ENCODE measurements at regions not wholly inside any gene's neighbourhood (a gene's known extent, or its start where the extent isn't known, plus 50 kb on each side); places are given as distances from the start of the nearest gene placed in this dataset.
A peak's percentile ranks its signal among the peaks of the same experiment; 100 is the strongest.

DNA sequence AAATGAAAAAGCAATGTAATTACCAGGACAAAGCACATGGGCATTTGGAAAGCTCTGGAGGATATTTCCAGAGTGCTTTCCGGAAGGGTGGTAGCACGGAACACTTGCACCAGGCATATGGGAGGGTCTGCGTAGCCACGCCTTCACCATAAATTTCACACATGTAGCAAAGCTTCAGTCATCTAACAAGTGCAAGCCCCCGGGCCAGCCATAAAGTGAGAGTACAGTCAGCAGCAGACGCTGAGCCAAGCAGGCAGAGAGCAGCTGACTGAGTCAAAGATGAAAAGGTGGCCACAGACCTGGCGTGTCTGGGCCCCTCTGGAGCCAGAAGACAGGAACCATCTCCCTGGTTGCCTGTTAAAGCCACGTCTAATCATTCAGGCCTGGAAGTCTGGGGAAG lies 130.6 kb downstream of the SEC14L1 start:
- no peak overlapping the region for H2AFZ ChIP-seq (ENCODE audit: low read depth, low read length)
- H3K9ac ChIP-seq (ENCODE audit: insufficient read depth in 1 of 2, low read depth in 2 of 2, low read length in 2 of 2): 0 out of 4 replicates have a peak overlapping the region, but pooled peaks of 1 of the 2 experiments have one; percentile 7
- no peak overlapping the region for H3K4me3 ChIP-seq
- peaks cover 0 to 8% of the 10 kb centered on the region in 2 experiments; a peak in 3 of 5 replicates for H3K4me1 ChIP-seq (replicated peaks in 1 of 2; ENCODE audit: control insufficient read depth in 2 of 2, insufficient read depth in 2 of 2, low read length in 2 of 2)
- WGBS (ENCODE audit: insufficient coverage, low coverage, missing lambda C conversion rate): 36% methylated on average over 8 of the region's 8 CpGs
- H3K27me3 ChIP-seq (ENCODE audit: control insufficient read depth in 2 of 2, insufficient read depth in 2 of 2, low read length in 2 of 2): peaks cover 0 to 6% of the 10 kb centered on the region in 2 experiments; a peak in 1 of 5 replicates
- H3K4me2 ChIP-seq (ENCODE audit: insufficient read depth, low read length): no peak overlapping the region
- no peaks in the 10 kb centered on the region for H3K36me3 ChIP-seq (ENCODE audit: control insufficient read depth, insufficient read depth, low read length)
- no peak for ATAC-seq
- no peak overlapping the region for H3K27ac ChIP-seq (ENCODE audit: extremely low read depth, low read depth, low read length)
- FAIRE-seq: no peak
- DNase-seq (ENCODE audit: extremely low read depth in 1 of 4, low spot score in 3 of 4): no peak
- no TSS peak for BruUV-seq (replicated peaks)
- H4K20me1 ChIP-seq (replicated peaks; ENCODE audit: control insufficient read depth, insufficient read depth, low read length): no peaks in the 10 kb centered on the region
- CTCF ChIA-PET (ENCODE audit: low intra/inter-chr PET ratio): no interaction called here
- POLR2A ChIA-PET: interaction anchor here (0.7 kb wide), 1 partner anchor 37 kb away, joined by 3 read pairs; no protein-coding TSS in a partner anchor
- intact Hi-C loops (cut with micrococcal nuclease): no loop called here
- H3K79me2 ChIP-seq (ENCODE audit: control insufficient read depth, insufficient read depth, low read length): no peaks in the 10 kb centered on the region
- 0 out of 2 replicates have a peak, but pooled peaks cover 3% of the 10 kb centered on the region for H3K9me3 ChIP-seq (replicated peaks; ENCODE audit: control insufficient read depth, insufficient read depth, low read depth, low read length)
- in situ Hi-C loops (cut with MboI): no loop called here
- H3K9me1 ChIP-seq (ENCODE audit: control insufficient read depth, insufficient read depth, low read length): no peaks in the 10 kb centered on the region
- TF ChIP-seq, protein P1, sequence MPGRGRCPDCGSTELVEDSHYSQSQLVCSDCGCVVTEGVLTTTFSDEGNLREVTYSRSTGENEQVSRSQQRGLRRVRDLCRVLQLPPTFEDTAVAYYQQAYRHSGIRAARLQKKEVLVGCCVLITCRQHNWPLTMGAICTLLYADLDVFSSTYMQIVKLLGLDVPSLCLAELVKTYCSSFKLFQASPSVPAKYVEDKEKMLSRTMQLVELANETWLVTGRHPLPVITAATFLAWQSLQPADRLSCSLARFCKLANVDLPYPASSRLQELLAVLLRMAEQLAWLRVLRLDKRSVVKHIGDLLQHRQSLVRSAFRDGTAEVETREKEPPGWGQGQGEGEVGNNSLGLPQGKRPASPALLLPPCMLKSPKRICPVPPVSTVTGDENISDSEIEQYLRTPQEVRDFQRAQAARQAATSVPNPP (IDR thresholded peaks at IDR 0.05; ENCODE audit: borderline replicate concordance, insufficient read depth, insufficient read length): no peak
- TF ChIP-seq SMAD4 (CRISPR knock-in tag; conservative IDR thresholded peaks at IDR 0.05) (no peak), ZKSCAN1 (IDR thresholded peaks at IDR 0.05; ENCODE audit: low read depth, low read length) (no peak), ATF1 (CRISPR knock-in tag; IDR thresholded peaks at IDR 0.05) (no peak), ATF1 (tag; IDR thresholded peaks at IDR 0.05) (no peak), ZNF589 (CRISPR knock-in tag; IDR thresholded peaks at IDR 0.05; ENCODE audit: low read depth) (no peak), ZNF134 (CRISPR knock-in tag; conservative IDR thresholded peaks at IDR 0.05) (no peak), GTF2F1 (IDR thresholded peaks at IDR 0.05; ENCODE audit: low read depth, low read length) (no peak), SMARCE1 (IDR thresholded peaks at IDR 0.05) (no peak), HIVEP1 (CRISPR knock-in tag; IDR thresholded peaks at IDR 0.05) (no peak), NFATC3 (IDR thresholded peaks at IDR 0.05) (no peak), U2AF1 (optimal IDR thresholded peaks at IDR 0.05; ENCODE audit: low read depth, low read length) (no peak), ZNF140 (CRISPR knock-in tag; IDR thresholded peaks at IDR 0.05) (no peak)
- TF ChIP-seq, protein P2, sequence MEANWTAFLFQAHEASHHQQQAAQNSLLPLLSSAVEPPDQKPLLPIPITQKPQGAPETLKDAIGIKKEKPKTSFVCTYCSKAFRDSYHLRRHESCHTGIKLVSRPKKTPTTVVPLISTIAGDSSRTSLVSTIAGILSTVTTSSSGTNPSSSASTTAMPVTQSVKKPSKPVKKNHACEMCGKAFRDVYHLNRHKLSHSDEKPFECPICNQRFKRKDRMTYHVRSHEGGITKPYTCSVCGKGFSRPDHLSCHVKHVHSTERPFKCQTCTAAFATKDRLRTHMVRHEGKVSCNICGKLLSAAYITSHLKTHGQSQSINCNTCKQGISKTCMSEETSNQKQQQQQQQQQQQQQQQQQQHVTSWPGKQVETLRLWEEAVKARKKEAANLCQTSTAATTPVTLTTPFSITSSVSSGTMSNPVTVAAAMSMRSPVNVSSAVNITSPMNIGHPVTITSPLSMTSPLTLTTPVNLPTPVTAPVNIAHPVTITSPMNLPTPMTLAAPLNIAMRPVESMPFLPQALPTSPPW (CRISPR knock-in tag; IDR thresholded peaks at IDR 0.05): no peak
- TF ChIP-seq, protein P3, sequence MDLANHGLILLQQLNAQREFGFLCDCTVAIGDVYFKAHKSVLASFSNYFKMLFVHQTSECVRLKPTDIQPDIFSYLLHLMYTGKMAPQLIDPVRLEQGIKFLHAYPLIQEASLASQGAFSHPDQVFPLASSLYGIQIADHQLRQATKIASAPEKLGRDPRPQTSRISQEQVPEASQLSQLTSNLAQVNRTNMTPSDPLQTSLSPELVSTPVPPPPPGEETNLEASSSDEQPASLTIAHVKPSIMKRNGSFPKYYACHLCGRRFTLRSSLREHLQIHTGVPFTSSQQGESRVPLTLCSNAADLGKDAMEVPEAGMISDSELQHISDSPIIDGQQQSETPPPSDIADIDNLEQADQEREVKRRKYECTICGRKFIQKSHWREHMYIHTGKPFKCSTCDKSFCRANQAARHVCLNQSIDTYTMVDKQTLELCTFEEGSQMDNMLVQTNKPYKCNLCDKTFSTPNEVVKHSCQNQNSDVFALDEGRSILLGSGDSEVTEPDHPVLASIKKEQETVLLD (IDR thresholded peaks at IDR 0.05): no peak
- TF ChIP-seq, protein P4, sequence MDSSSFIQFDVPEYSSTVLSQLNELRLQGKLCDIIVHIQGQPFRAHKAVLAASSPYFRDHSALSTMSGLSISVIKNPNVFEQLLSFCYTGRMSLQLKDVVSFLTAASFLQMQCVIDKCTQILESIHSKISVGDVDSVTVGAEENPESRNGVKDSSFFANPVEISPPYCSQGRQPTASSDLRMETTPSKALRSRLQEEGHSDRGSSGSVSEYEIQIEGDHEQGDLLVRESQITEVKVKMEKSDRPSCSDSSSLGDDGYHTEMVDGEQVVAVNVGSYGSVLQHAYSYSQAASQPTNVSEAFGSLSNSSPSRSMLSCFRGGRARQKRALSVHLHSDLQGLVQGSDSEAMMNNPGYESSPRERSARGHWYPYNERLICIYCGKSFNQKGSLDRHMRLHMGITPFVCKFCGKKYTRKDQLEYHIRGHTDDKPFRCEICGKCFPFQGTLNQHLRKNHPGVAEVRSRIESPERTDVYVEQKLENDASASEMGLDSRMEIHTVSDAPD (CRISPR knock-in tag; IDR thresholded peaks at IDR 0.05): no peak
- TF ChIP-seq, protein P5, sequence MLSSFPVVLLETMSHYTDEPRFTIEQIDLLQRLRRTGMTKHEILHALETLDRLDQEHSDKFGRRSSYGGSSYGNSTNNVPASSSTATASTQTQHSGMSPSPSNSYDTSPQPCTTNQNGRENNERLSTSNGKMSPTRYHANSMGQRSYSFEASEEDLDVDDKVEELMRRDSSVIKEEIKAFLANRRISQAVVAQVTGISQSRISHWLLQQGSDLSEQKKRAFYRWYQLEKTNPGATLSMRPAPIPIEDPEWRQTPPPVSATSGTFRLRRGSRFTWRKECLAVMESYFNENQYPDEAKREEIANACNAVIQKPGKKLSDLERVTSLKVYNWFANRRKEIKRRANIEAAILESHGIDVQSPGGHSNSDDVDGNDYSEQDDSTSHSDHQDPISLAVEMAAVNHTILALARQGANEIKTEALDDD (IDR thresholded peaks at IDR 0.05): no peak
